ENCODE measurements at regions not wholly inside any gene's neighbourhood (a gene's known extent, or its start where the extent isn't known, plus 50 kb on each side); places are given as distances from the start of the nearest gene placed in this dataset.

GRCh38 chr16:22688930-22689329 lies 125.0 kb upstream of the HS3ST2 start:
- H3K9me3 Mint-ChIP-seq (ENCODE audit: low read depth): peaks cover 4% of the 10 kb centered on the region
- H3K4me3 Mint-ChIP-seq (ENCODE audit: low read depth): no peak overlapping the region

DNA sequence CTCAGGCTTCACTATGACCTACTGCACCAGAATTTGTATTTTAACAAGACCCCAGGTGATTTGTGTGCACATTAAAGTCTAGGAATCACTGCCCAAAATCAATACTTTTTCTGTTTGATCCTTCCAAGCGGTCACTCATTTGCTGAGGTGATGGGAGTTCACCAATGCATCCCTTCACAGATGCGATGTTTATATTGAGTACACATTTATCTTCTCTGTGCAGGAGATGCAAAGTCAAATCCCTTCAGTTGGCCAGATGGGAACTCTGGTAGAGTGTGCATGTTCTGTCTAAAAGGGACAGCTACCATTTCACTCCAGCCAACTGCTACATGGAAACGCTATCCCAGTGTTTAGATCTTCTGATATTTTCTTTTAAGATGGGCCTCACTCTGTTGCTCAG lies 122.6 kb upstream of the HS3ST2 start:
- Mint-ChIP-seq H3K9me3 (ENCODE audit: low read depth) (peaks cover 4% of the 10 kb centered on the region), H3K27me3 (no peaks in the 10 kb centered on the region), H3K4me1 (ENCODE audit: low read depth) (no peaks in the 10 kb centered on the region), H3K4me3 (ENCODE audit: low read depth) (no peak overlapping the region), H3K36me3 (ENCODE audit: insufficient read depth) (no peaks in the 10 kb centered on the region), H3K27ac (no peak overlapping the region)
- no peak for TF ChIP-seq CTCF (IDR thresholded peaks at IDR 0.05; ENCODE audit: unreplicated experiment)
- DNase-seq (ENCODE audit: low spot score, unreplicated experiment): no peak

More at GRCh38 chr16:22688930-22689329, 125.0 kb upstream of the HS3ST2 start:
- Mint-ChIP-seq H3K4me1 (ENCODE audit: low read depth) (no peaks in the 10 kb centered on the region), H3K27me3 (peaks cover under 1% of the 10 kb centered on the region), H3K36me3 (ENCODE audit: insufficient read depth) (no peaks in the 10 kb centered on the region), H3K27ac (no peak overlapping the region)
- TF ChIP-seq CTCF (IDR thresholded peaks at IDR 0.05; ENCODE audit: unreplicated experiment): no peak
- DNase-seq (ENCODE audit: low spot score, unreplicated experiment): no peak

DNA sequence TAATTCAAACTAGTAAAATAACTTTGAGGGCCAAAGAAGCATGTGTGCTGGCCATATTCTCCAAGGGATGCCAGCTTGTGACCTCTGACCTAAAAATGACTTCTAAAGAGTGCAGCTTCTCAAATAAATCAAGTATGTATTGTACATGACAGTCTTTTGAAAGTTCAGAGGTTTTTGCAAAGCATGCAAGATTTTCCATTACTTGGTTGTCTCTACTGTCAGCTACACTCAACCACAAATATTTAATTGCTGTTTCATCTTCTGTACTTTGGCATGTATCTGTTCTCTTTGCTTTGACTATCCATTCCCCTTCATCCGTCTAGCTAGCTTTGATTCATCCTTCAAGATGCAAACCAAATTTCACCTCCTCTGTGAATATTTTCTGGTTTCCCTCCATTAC lies 121.9 kb upstream of the HS3ST2 start:
- peaks cover 2% of the 10 kb centered on the region for H3K9me3 Mint-ChIP-seq (ENCODE audit: low read depth)
- H3K36me3 Mint-ChIP-seq (ENCODE audit: insufficient read depth): no peaks in the 10 kb centered on the region
- DNase-seq (ENCODE audit: low spot score, unreplicated experiment): no peak
- H3K27ac Mint-ChIP-seq: no peak overlapping the region
- no peak for TF ChIP-seq CTCF (IDR thresholded peaks at IDR 0.05; ENCODE audit: unreplicated experiment)
- H3K4me1 Mint-ChIP-seq (ENCODE audit: low read depth): no peaks in the 10 kb centered on the region
- no peaks in the 10 kb centered on the region for H3K27me3 Mint-ChIP-seq
- no peak overlapping the region for H3K4me3 Mint-ChIP-seq (ENCODE audit: low read depth)

DNA sequence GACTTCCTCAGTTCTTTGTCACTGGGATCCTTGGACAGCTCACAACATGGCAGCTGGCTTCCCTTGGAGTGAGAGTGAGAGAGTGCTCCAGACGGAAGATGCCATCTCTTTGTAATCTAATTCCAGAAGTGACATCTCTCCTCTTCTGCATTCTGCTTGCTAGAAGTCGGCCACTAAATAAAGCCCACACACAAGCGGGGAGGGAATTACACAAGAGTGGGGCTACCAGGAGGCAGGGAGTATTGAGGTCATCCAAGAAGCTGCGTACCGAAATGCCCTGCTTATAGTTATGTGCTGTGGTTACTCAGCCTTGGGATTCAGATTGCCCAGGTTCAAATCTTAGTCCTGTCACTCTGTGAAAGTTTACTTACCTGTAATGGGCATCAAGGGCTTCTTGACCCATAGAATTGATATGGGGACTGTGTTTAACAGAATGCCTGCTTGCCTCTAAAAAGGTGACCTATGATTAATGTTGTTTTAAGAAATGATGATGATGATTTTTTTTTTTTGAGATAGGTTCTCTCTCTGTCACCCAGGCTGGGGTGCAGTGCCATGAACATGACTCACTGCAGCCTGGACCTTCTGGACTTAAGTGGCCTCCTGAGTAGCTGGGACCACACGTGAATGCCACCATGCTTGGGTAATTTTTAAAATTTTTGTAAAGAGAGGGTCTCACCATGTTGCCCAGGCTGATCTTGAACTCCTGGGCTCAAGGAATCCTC lies 120.9 kb upstream of the HS3ST2 start:
- Mint-ChIP-seq H3K27ac (no peak overlapping the region), H3K4me3 (ENCODE audit: low read depth) (no peak overlapping the region), H3K36me3 (ENCODE audit: insufficient read depth) (no peaks in the 10 kb centered on the region)

DNA sequence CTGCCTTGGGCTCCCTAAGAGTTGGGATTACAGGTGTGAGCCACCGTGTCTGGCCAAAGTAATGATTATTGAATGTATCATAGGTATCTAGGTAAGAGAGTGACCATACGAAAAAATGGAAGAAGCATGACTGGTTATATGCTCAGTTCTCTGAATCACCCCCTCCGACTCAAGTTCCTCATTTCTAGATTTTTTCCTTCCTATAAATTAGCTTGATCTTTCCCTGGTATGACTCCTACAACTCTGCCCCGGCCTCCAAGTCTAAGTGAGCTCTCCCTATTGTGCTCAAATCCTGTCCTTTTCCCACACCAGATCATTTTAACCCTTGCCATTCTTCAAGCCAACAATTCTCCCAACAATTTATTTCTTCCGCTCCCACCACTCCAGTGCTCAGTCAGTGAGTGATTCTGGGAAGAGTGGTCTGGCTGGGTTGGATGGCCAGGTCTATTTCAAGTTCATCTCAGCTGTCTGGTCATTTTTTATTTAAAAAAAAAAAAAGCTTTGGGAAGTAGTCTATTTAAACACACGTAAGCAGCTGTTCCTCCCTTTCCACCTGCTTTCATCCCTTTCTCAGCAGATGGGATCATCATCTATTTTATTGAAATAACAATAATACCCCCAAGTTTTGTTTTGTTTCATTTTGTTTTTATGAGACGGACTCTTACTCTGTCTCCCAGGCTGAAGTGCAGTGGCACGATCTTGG lies 120.2 kb upstream of the HS3ST2 start:
- no peaks in the 10 kb centered on the region for H3K36me3 Mint-ChIP-seq (ENCODE audit: insufficient read depth)
- no peak for TF ChIP-seq CTCF (IDR thresholded peaks at IDR 0.05; ENCODE audit: unreplicated experiment)
- H3K4me3 Mint-ChIP-seq (ENCODE audit: low read depth): no peak overlapping the region
- H3K27me3 Mint-ChIP-seq: no peaks in the 10 kb centered on the region
- H3K4me1 Mint-ChIP-seq (ENCODE audit: low read depth): no peaks in the 10 kb centered on the region
- no peaks in the 10 kb centered on the region for H3K9me3 Mint-ChIP-seq (ENCODE audit: low read depth)
- no peak for DNase-seq (ENCODE audit: low spot score, unreplicated experiment)
- no peak overlapping the region for H3K27ac Mint-ChIP-seq

More for the DNA sequence above, 120.9 kb upstream of the HS3ST2 start:
- Mint-ChIP-seq H3K9me3 (ENCODE audit: low read depth) (no peaks in the 10 kb centered on the region), H3K27me3 (no peaks in the 10 kb centered on the region), H3K4me1 (ENCODE audit: low read depth) (no peaks in the 10 kb centered on the region)
- TF ChIP-seq CTCF (IDR thresholded peaks at IDR 0.05; ENCODE audit: unreplicated experiment): no peak
- no peak for DNase-seq (ENCODE audit: low spot score, unreplicated experiment)

Data from progenitor cell of endocrine pancreas (in vitro differentiated cells).